Upper lobe of left lung (tissue), 4 donors: ENCODE measurements at regions not wholly inside any gene's neighbourhood (a gene's known extent, or its start where the extent isn't known, plus 50 kb on each side); places are given as distances from the start of the nearest gene placed in this dataset.

ENCODE experiments used
- CTCF ChIP-seq, 6 experiments: fragments of 450-650 bp in 4 of 6; fragments of 200-600 bp in 2 of 6; sonication (generic) in 2 of 6; IDR thresholded peaks; one replicate each; pipeline ENCODE4 v1.5.1; 2016 to 2019; ENCODE audit warnings: antibody characterized with exemption in 6 of 6
- POLR2A ChIP-seq, 4 donors: fragments of 450-650 bp; IDR thresholded peaks; one replicate each; pipeline ENCODE4 v1.5.1; 2016 to 2017; ENCODE audit warnings: antibody characterized with exemption in 4 of 4, mild to moderate bottlenecking in 2 of 4

GRCh38 chr13:99816321-99816720 lies 155.2 kb downstream of the ZIC5 start:
- TF ChIP-seq CTCF (IDR thresholded peaks at IDR 0.05) (no peak), POLR2A (IDR thresholded peaks at IDR 0.05) (no peak)
